Right atrium auricular region (tissue), 2 donors: ENCODE measurements at regions not wholly inside any gene's neighbourhood (a gene's known extent, or its start where the extent isn't known, plus 50 kb on each side); places are given as distances from the start of the nearest gene placed in this dataset.

ENCODE experiments used
- DNase-seq: peaks from one replicate; pipeline ENCODE4 v3.0.0-alpha.2; 2019; ENCODE audit warnings: low spot score
- H3K27ac ChIP-seq, 2 donors: fragments of 200-600 bp; sonication (generic); 1 replicate in 1 of 2; 2 replicates in 1 of 2; pipeline ENCODE4 v1.5.1; 2016 to 2019
- H3K27me3 ChIP-seq, 2 donors: fragments of 200-600 bp; sonication (generic); one replicate each; pipeline versions ENCODE4 v1.5.1 to v1.6.0; 2017 to 2019
- H3K36me3 ChIP-seq: fragments of 200-600 bp; sonication (generic); one replicate; pipeline ENCODE4 v1.5.1; 2016
- H3K4me1 ChIP-seq, 2 donors: fragments of 200-600 bp; sonication (generic); one replicate each; pipeline versions ENCODE4 v1.5.1 to v1.6.0; 2017 to 2019
- H3K4me3 ChIP-seq, 2 donors: fragments of 200-600 bp; sonication (generic); 1 replicate in 1 of 2; 2 replicates in 1 of 2; pipeline ENCODE4 v1.5.1; 2017 to 2019; ENCODE audit warnings: mild to moderate bottlenecking in 1 of 2, moderate library complexity in 1 of 2
- H3K9me3 ChIP-seq, 2 donors: fragments of 200-600 bp; sonication (generic); one replicate each; pipeline ENCODE4 v1.5.1; 2019
- TF ChIP-seq, protein P1 (sequence below), 2 donors: fragments of 200-600 bp; sonication (generic); IDR thresholded peaks; one replicate each; pipeline ENCODE4 v1.5.1; 2019; ENCODE audit warnings: antibody characterized with exemption in 2 of 2

DNA sequence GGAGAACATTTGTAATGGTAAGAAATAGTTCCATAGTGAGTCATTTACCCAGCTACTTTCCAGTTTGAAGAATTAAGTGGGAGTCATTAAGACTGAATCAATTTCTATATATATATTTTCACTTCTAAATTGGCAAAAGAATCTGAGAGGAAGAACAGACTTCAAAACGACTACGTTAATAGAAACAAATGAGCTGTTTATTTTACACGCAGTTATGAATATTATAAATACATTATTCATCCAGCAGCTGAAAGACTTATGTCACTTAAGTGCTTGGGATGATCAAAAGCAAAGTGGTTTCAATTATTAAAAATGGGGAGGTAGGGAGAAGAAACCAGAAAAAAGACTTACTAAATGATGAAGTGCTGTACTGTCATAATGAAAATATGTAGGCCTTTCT lies 260.5 kb upstream of the DDX53 start:
- TF ChIP-seq, protein P1, sequence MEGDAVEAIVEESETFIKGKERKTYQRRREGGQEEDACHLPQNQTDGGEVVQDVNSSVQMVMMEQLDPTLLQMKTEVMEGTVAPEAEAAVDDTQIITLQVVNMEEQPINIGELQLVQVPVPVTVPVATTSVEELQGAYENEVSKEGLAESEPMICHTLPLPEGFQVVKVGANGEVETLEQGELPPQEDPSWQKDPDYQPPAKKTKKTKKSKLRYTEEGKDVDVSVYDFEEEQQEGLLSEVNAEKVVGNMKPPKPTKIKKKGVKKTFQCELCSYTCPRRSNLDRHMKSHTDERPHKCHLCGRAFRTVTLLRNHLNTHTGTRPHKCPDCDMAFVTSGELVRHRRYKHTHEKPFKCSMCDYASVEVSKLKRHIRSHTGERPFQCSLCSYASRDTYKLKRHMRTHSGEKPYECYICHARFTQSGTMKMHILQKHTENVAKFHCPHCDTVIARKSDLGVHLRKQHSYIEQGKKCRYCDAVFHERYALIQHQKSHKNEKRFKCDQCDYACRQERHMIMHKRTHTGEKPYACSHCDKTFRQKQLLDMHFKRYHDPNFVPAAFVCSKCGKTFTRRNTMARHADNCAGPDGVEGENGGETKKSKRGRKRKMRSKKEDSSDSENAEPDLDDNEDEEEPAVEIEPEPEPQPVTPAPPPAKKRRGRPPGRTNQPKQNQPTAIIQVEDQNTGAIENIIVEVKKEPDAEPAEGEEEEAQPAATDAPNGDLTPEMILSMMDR (IDR thresholded peaks at IDR 0.05) = no peak
- no peak for DNase-seq
- H3K27me3 ChIP-seq = no peaks in the 10 kb centered on the region
- H3K36me3 ChIP-seq = no peaks in the 10 kb centered on the region
- no peaks in the 10 kb centered on the region for H3K4me1 ChIP-seq
- no peak overlapping the region for H3K27ac ChIP-seq
- no peak overlapping the region for H3K4me3 ChIP-seq
- peaks cover 0 to 4% of the 10 kb centered on the region in 2 donors for H3K9me3 ChIP-seq

DNA sequence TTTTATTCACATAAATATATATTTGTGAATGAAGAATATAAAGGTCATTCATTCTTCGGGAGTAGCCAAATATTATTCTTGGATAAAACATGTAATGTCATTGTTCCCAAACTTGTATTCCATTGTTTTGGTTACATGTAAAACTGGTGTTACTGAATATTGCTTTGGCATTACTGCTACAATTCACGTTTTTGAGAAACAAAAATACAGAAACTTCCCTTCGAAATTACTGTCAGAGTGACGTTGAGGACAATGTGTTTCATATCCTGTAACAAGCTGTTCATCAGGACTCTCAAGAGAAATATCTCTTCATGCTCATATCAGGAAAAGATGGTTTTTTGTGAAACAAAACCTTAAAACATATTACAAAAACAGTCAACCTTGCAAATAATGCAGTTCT lies 258.9 kb upstream of the DDX53 start:
- TF ChIP-seq, protein P1 (IDR thresholded peaks at IDR 0.05) = no peak
- Histone ChIP-seq H3K36me3 (no peaks in the 10 kb centered on the region), H3K27ac (no peak overlapping the region), H3K27me3 (no peaks in the 10 kb centered on the region), H3K4me1 (no peaks in the 10 kb centered on the region), H3K4me3 (no peak overlapping the region), H3K9me3 (peaks cover 0 to 4% of the 10 kb centered on the region in 2 donors)
- no peak for DNase-seq

DNA sequence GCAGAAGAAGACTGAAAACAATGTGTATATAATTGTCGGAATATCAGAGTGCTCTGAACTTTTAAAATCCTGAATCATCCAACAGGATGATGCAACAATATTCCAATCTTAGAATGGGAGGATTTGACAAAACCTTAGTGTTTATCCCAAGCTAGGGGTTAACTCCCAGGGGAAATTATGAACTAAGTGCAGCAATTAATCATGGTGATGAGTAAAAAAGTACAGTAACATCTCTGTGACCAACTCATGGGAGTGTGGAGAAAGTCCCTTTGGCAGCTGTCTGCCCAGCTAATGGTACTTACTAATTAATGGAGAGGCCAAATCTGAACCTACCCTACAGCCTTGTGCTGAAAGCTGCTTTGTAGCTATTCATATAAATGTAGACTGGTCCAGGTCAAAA lies 257.6 kb upstream of the DDX53 start:
- Histone ChIP-seq H3K27ac (no peak overlapping the region), H3K36me3 (no peaks in the 10 kb centered on the region), H3K27me3 (no peaks in the 10 kb centered on the region), H3K4me3 (no peak overlapping the region), H3K4me1 (no peaks in the 10 kb centered on the region), H3K9me3 (peaks cover 0 to 4% of the 10 kb centered on the region in 2 donors)
- no peak for DNase-seq
- TF ChIP-seq, protein P1 (IDR thresholded peaks at IDR 0.05) = no peak

DNA sequence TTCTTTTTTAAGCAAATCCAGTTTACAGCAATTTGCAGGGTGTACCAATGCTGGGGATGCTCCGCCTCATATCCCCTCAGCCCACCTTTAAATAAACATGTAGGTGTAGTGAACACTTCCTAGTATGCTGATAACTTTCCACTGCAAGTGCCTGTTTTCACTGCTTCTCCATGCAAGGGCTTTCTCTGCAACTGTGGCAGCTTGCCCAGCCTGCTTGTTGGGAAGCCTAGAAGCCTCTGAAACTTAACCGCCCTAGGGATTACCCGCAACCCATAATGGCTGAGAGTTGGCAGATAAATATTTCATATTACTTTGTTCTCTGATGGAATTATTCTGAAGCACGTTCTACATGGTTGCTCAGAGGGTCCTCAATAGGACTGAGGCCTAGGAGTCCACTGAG lies 253.7 kb upstream of the DDX53 start:
- H3K36me3 ChIP-seq = no peaks in the 10 kb centered on the region
- H3K9me3 ChIP-seq = peaks cover 0 to 4% of the 10 kb centered on the region in 2 donors
- H3K27ac ChIP-seq = no peak overlapping the region
- H3K4me1 ChIP-seq = no peaks in the 10 kb centered on the region
- TF ChIP-seq, protein P1 (IDR thresholded peaks at IDR 0.05) = no peak
- no peak for DNase-seq
- H3K4me3 ChIP-seq = no peak overlapping the region
- no peaks in the 10 kb centered on the region for H3K27me3 ChIP-seq

DNA sequence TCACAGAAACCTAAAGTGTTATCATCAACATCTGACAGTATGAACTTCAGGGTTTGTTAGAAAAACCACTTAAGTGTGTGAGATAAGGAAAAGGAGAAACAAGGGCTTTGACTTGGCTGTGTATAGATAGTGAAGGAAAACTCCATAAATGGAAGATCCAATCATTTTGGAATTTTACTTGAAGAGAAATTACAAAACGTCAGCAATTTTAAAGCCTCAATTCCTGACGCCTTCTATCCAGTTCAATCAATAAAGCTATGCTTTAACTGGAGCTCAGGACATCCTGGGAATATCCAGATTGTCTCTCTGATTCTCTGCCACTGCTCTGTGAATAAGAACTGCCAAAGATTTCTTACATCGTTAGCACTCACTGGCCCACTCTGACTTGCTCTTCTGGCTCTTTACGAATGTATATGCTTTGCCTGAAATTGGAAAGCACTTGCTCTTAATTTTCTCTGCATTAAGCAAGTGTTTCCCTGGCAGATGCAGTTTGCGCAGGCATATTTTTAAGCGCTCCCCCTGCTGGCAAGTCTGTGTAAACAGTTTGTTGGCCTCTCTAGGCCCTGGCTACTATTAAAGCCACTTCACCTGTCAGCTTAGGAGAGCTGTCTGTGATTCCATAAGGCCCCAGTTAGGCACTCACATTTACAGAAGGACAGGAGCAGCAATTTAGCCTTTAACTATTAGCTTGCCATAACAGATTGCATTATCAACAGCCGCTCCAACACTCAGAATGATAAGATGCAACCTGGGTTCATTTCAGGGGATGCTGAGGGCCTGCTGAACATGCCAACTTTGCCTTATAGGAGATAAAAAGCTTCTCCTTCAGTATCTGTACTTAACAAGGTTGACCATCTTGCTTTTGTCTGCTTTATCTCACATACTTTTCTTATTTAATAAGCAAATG lies 251.4 kb upstream of the DDX53 start:
- Histone ChIP-seq H3K9me3 (peaks cover 0 to 1% of the 10 kb centered on the region in 2 donors), H3K4me1 (no peaks in the 10 kb centered on the region), H3K36me3 (no peaks in the 10 kb centered on the region), H3K27me3 (no peaks in the 10 kb centered on the region), H3K4me3 (no peak overlapping the region), H3K27ac (no peak overlapping the region)
- DNase-seq = no peak
- TF ChIP-seq, protein P1 (IDR thresholded peaks at IDR 0.05) = peak; percentile 76 to 83
